Adrenal gland (tissue), 5 donors: ENCODE measurements at regions not wholly inside any gene's neighbourhood (a gene's known extent, or its start where the extent isn't known, plus 50 kb on each side); places are given as distances from the start of the nearest gene placed in this dataset.

ENCODE experiments used
- POLR2A ChIP-seq, 2 donors: fragments of 450-650 bp; IDR thresholded peaks; one replicate each; pipeline ENCODE4 v1.6.1; 2017; ENCODE audit warnings: antibody characterized with exemption in 2 of 2, mild to moderate bottlenecking in 2 of 2, moderate library complexity in 1 of 2
- TF ChIP-seq, protein P1 (sequence below), 6 experiments: fragments of 450-650 bp in 4 of 6; fragments of 200-600 bp in 2 of 6; sonication (generic) in 1 of 6; IDR thresholded peaks; 1 replicate in 5 of 6; 2 replicates in 1 of 6; pipeline versions ENCODE4 v1.5.1 to v1.8.0; 2016 to 2021; ENCODE audit warnings: antibody characterized with exemption in 6 of 6, mild to moderate bottlenecking in 2 of 6, moderate library complexity in 1 of 6
- donor health status: DM: no; HTN: no; CAD: no.

DNA sequence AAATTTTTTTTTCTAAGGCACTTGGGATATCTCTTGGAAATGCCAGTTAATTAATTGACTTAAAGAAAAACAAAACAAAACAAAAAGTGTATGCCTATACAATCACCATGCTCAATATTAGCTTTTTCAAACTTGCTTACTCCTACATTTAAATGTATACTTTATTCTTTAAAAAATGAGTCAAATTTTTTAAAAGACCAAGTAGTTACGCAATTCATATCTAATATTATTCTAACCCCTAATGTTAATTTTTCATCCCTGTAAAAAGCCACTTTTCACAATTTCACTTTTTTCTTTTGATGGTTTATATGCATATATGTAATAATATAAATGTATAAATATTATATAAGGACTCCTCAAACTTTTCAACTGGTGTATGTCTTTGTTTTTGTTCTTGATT lies 211.2 kb downstream of the PRDM9 start:
- no peak for TF ChIP-seq POLR2A (IDR thresholded peaks at IDR 0.05)
- TF ChIP-seq, protein P1, sequence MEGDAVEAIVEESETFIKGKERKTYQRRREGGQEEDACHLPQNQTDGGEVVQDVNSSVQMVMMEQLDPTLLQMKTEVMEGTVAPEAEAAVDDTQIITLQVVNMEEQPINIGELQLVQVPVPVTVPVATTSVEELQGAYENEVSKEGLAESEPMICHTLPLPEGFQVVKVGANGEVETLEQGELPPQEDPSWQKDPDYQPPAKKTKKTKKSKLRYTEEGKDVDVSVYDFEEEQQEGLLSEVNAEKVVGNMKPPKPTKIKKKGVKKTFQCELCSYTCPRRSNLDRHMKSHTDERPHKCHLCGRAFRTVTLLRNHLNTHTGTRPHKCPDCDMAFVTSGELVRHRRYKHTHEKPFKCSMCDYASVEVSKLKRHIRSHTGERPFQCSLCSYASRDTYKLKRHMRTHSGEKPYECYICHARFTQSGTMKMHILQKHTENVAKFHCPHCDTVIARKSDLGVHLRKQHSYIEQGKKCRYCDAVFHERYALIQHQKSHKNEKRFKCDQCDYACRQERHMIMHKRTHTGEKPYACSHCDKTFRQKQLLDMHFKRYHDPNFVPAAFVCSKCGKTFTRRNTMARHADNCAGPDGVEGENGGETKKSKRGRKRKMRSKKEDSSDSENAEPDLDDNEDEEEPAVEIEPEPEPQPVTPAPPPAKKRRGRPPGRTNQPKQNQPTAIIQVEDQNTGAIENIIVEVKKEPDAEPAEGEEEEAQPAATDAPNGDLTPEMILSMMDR (IDR thresholded peaks at IDR 0.05) = no peak
